ENCODE measurements at regions not wholly inside any gene's neighbourhood (a gene's known extent, or its start where the extent isn't known, plus 50 kb on each side); places are given as distances from the start of the nearest gene placed in this dataset.
"Not testable (repeated sequence)": the region's sequence is repeated elsewhere in the genome, so short reads cannot be mapped to it uniquely, and the experiment has no call there.

GRCh38 chr3:28151608-28152228, 89.7 kb upstream of the CMC1 start:
- intact Hi-C loops (cut with micrococcal nuclease) = no loop called here
- BruUV-seq (replicated peaks) = no TSS peak

DNA sequence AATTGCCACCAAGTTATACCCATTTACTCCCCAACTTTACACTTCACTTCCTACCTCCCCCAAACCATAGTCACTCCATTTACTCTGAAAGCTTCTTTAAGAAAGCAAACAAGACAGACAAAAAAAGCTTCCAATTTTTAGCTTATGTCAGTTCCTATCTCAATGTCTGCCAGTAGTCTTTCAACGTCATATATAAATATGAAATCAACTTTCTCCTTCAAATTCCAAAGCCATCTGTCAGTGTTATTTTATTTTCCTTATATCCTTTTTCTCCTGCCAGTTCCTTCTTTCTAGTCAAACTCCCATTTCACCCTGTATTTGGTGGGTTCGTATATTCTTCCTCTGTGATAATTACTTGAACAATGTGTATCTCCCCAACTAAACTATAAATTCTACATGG, 85.8 kb upstream of the CMC1 start:
- no peak overlapping the region for H2AFZ ChIP-seq (ENCODE audit: low read length)
- DNase-seq = no peak
- H4K20me1 ChIP-seq (ENCODE audit: low read length) = no peaks in the 10 kb centered on the region
- ATAC-seq = no peak
- BruUV-seq (replicated peaks) = no TSS peak
- H3K4me2 ChIP-seq (ENCODE audit: low read length) = no peak overlapping the region
- H3K27me3 ChIP-seq (ENCODE audit: low read length) = no peaks in the 10 kb centered on the region
- H3K9me2 ChIP-seq (replicated peaks; ENCODE audit: low read length) = no peaks in the 10 kb centered on the region
- H3K9ac ChIP-seq (ENCODE audit: low read length) = no peak overlapping the region
- H3K4me3 ChIP-seq (ENCODE audit: low read length) = no peak overlapping the region
- no peaks in the 10 kb centered on the region for H3K79me2 ChIP-seq (ENCODE audit: low read length)
- H3K27ac ChIP-seq (ENCODE audit: low read length) = no peak overlapping the region
- POLR2A ChIA-PET (ENCODE audit: unreplicated experiment) = no interaction called here
- intact Hi-C loops (cut with micrococcal nuclease) = no loop called here
- no peaks in the 10 kb centered on the region for H3F3A ChIP-seq (ENCODE audit: low read length, unreplicated experiment)
- no peaks in the 10 kb centered on the region for H3K36me3 ChIP-seq (ENCODE audit: low read depth, low read length)
- H3K9me3 ChIP-seq (ENCODE audit: low read length) = no peaks in the 10 kb centered on the region
- CTCF ChIA-PET = no interaction called here
- TF ChIP-seq, protein P1, sequence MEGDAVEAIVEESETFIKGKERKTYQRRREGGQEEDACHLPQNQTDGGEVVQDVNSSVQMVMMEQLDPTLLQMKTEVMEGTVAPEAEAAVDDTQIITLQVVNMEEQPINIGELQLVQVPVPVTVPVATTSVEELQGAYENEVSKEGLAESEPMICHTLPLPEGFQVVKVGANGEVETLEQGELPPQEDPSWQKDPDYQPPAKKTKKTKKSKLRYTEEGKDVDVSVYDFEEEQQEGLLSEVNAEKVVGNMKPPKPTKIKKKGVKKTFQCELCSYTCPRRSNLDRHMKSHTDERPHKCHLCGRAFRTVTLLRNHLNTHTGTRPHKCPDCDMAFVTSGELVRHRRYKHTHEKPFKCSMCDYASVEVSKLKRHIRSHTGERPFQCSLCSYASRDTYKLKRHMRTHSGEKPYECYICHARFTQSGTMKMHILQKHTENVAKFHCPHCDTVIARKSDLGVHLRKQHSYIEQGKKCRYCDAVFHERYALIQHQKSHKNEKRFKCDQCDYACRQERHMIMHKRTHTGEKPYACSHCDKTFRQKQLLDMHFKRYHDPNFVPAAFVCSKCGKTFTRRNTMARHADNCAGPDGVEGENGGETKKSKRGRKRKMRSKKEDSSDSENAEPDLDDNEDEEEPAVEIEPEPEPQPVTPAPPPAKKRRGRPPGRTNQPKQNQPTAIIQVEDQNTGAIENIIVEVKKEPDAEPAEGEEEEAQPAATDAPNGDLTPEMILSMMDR (conservative IDR thresholded peaks at IDR 0.05; ENCODE audit: low read depth, low read length) = no peak
- no peak for TF ChIP-seq EZH2phosphoT487 (IDR thresholded peaks at IDR 0.05; ENCODE audit: borderline replicate concordance, low read length)
- TF ChIP-seq EZH2 (IDR thresholded peaks at IDR 0.05; ENCODE audit: low read length, unreplicated experiment) = no peak
- no peaks in the 10 kb centered on the region for H3K4me1 ChIP-seq (ENCODE audit: insufficient read depth, low read length)

More at GRCh38 chr3:28151608-28152228, 89.7 kb upstream of the CMC1 start:
- H3K9me2 ChIP-seq (replicated peaks; ENCODE audit: low read length) = 0 out of 2 replicates have a peak, but pooled peaks cover 4% of the 10 kb centered on the region
- ATAC-seq (no peak), DNase-seq (no peak)
- no peaks in the 10 kb centered on the region for H3K79me2 ChIP-seq (ENCODE audit: low read length)
- H3K9me3 ChIP-seq (ENCODE audit: low read length) = no peaks in the 10 kb centered on the region
- H3K27me3 ChIP-seq (ENCODE audit: low read length) = no peaks in the 10 kb centered on the region
- H3K9ac ChIP-seq (ENCODE audit: low read length) = no peak overlapping the region
- CTCF ChIA-PET = no interaction called here
- H3K36me3 ChIP-seq (ENCODE audit: low read depth, low read length) = no peaks in the 10 kb centered on the region
- no peak overlapping the region for H3K4me2 ChIP-seq (ENCODE audit: low read length)
- no peaks in the 10 kb centered on the region for H3F3A ChIP-seq (ENCODE audit: low read length, unreplicated experiment)
- POLR2A ChIA-PET (ENCODE audit: unreplicated experiment) = no interaction called here
- no peaks in the 10 kb centered on the region for H4K20me1 ChIP-seq (ENCODE audit: low read length)
- H3K4me3 ChIP-seq (ENCODE audit: low read length) = no peak overlapping the region
- H3K4me1 ChIP-seq (ENCODE audit: insufficient read depth, low read length) = no peaks in the 10 kb centered on the region
- H2AFZ ChIP-seq (ENCODE audit: low read length) = no peak overlapping the region
- TF ChIP-seq, protein P1 (conservative IDR thresholded peaks at IDR 0.05; ENCODE audit: low read depth, low read length) = no peak
- TF ChIP-seq EZH2phosphoT487 (IDR thresholded peaks at IDR 0.05; ENCODE audit: borderline replicate concordance, low read length) (no peak), EZH2 (IDR thresholded peaks at IDR 0.05; ENCODE audit: low read length, unreplicated experiment) (no peak)
- H3K27ac ChIP-seq (ENCODE audit: low read length) = no peak overlapping the region

DNA sequence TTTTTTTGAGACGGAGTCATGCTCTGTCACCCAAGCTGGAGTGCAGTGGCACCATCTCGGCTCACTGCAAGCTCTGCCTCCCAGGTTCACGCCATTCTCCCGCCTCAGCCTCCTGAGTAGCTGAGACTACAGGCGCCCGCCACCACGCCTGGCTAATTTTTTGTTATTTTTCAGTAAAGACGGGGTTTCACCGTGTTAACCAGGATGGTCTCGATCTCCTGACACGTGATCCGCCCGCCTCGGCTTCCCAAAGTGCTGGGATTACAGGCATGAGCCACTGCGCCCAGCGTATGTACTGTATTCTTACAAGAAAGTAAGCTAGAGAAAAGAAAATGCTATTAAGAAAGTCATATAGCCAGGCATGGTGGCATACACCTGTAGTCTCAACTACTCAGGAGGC, 84.8 kb upstream of the CMC1 start:
- H3K4me1 ChIP-seq (ENCODE audit: insufficient read depth, low read length); H3K79me2 ChIP-seq (ENCODE audit: low read length); BruUV-seq (replicated peaks); H3K9ac ChIP-seq (ENCODE audit: low read length); H3F3A ChIP-seq (ENCODE audit: low read length, unreplicated experiment); H3K36me3 ChIP-seq (ENCODE audit: low read depth, low read length); H3K4me2 ChIP-seq (ENCODE audit: low read length); H3K4me3 ChIP-seq (ENCODE audit: low read length); intact Hi-C loops (cut with micrococcal nuclease); ATAC-seq; DNase-seq; H4K20me1 ChIP-seq (ENCODE audit: low read length); H3K27me3 ChIP-seq (ENCODE audit: low read length); H3K27ac ChIP-seq (ENCODE audit: low read length); H3K9me2 ChIP-seq (replicated peaks; ENCODE audit: low read length); H3K9me3 ChIP-seq (ENCODE audit: low read length); H2AFZ ChIP-seq (ENCODE audit: low read length); POLR2A ChIA-PET (ENCODE audit: unreplicated experiment): not testable (repeated sequence)
- CTCF ChIA-PET = interaction anchor here (0.7 kb wide), 1 partner anchor 394 kb away, joined by 7 read pairs; no protein-coding TSS in a partner anchor

All from PC-3 (cell line).